TTC549 (cell line): ENCODE measurements at regions not wholly inside any gene's neighbourhood (a gene's known extent, or its start where the extent isn't known, plus 50 kb on each side); places are given as distances from the start of the nearest gene placed in this dataset.

Source experiments
- FAIRE-seq: peaks from 2 replicates; lab custom pipeline; 2012; peaks lifted over from hg19 to GRCh38; lab: Jason Lieb, UNC

- FAIRE-seq: no peak
These were observed 312.7 kb downstream of the ETAA1 start for GRCh38 chr2:67709835-67710234.

- no peak for FAIRE-seq
These were observed 315.4 kb downstream of the ETAA1 start for GRCh38 chr2:67712484-67712883.

GRCh38 chr2:67713376-67713775 lies 316.2 kb downstream of the ETAA1 start:
- no peak for FAIRE-seq

- FAIRE-seq: no peak
These were observed 319.8 kb downstream of the ETAA1 start for GRCh38 chr2:67716895-67717396.

DNA sequence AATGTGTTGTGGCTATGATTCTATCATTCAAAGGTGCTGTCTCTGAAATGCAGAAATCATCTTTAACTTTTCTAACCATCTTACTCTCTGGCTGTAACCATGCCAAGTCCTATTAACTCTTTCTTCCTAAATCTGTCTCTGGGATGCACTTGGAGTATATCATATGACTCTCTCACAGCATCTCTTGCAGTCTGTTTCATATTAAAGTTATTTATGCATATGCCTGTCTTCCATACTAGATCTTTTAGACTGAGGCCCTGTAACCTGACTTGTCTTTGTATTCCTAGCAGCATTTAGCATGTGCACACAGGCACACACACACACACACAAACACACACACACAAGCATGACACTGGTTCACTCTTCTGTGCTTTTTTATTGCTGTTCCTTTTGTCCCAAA lies 320.6 kb downstream of the ETAA1 start:
- FAIRE-seq: no peak

- FAIRE-seq: no peak
These were observed 322.2 kb downstream of the ETAA1 start for GRCh38 chr2:67719351-67719750.

- FAIRE-seq: no peak
These were observed 324.4 kb downstream of the ETAA1 start for GRCh38 chr2:67721516-67721915.

- no peak for FAIRE-seq
These were observed 327.1 kb downstream of the ETAA1 start for GRCh38 chr2:67724261-67724660.

GRCh38 chr2:67725731-67726130 lies 328.6 kb downstream of the ETAA1 start:
- no peak for FAIRE-seq

GRCh38 chr2:67726416-67726815 lies 329.3 kb downstream of the ETAA1 start:
- FAIRE-seq: no peak

DNA sequence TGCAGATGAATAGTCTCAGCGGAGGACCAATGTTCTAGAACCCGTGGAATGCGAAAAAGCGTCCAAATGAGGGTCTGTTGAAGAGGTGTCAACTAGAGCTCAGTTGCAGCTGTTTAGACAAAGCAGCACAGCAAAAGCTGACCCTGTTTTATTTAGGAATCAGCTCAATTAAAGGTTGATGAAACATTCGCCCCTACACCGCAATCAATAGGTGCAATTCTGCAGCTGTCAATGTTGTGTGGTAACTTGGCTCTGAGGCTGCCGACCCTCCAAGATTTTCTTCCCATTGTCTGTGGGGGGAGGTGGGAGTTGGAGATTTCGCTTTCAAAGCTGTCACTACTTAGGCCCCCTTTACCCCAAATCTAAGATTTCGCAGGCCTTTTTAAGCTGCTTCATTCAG lies 330.0 kb downstream of the ETAA1 start:
- FAIRE-seq: no peak

DNA sequence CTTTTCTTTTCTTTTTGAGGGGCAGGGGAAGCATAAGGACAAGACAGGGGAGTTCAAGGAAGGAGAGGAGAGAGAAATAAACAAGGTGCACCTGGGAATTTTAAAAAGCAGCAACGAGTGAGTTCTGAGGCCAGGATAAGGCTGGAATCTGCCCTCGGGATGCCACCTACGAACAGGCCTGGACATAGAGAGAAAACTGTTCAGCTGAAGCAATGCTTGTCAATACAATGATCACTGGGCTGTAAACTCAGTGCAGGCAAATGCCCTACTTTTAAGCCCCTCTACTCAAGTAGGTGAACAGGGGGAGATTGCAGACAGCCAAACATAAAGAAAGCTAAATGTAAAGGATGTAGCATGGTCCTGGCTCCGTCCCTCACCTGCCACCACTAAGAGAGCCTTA lies 330.5 kb downstream of the ETAA1 start:
- FAIRE-seq: no peak

DNA sequence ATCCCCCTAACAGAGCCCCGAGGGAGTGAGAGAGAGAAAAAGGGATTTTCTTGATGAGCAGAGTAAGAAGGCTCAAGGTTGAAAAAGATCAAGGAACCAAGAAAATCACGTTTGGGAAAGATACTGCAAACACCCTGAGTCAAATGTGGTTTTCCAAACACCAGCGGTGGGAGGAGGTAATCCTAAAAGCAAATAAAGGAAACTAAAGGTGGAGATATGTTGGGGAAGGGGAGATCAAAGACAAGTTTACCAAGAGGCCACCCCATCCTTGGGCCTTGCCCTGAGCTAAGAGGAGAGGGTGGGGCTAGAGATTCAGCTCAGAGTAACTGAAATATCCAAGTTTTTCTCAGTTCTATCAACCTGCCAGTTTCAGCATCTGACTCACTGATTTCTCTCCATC lies 332.3 kb downstream of the ETAA1 start:
- no peak for FAIRE-seq

DNA sequence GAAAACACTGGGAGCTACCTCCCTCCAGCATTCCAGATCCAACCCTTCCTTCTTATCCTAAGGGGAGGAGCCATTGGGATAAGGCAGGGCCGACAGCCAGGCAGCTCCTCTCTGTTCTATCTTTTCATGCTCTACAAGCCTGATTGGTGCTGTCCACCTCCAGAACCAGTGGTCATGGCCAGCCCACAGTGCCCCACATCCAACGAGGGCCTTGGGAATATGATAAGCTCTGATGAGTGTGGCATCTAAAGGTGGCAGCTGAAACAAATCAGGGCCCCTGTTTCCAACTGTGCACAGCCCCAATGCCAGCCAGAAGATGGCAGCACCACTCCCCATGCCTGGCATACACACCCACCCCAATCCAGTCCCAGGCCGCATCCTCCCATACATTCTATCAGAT lies 329.3 kb downstream of the C1D start:
- FAIRE-seq: no peak

DNA sequence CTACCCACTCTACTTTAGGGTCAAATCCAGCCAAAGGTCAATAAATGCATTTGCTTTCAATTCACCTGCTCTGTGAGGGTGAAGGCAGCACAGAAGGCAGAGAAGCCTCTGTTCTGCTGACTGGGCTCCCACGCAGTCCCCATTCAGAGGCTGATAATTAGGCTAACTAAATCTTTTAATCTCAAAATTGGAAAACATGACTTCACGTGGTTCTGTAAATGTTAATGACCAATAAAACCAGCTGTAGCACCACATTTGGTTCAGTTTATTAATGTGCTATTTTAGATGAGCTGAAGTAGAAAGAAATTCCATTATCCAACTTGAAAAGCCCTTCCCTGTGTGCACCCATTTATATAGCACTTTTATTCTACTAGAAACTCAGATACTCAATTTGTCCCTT lies 310.6 kb downstream of the C1D start:
- FAIRE-seq: no peak

- no peak for FAIRE-seq
These were observed 309.8 kb downstream of the C1D start for GRCh38 chr2:67752969-67753368.

DNA sequence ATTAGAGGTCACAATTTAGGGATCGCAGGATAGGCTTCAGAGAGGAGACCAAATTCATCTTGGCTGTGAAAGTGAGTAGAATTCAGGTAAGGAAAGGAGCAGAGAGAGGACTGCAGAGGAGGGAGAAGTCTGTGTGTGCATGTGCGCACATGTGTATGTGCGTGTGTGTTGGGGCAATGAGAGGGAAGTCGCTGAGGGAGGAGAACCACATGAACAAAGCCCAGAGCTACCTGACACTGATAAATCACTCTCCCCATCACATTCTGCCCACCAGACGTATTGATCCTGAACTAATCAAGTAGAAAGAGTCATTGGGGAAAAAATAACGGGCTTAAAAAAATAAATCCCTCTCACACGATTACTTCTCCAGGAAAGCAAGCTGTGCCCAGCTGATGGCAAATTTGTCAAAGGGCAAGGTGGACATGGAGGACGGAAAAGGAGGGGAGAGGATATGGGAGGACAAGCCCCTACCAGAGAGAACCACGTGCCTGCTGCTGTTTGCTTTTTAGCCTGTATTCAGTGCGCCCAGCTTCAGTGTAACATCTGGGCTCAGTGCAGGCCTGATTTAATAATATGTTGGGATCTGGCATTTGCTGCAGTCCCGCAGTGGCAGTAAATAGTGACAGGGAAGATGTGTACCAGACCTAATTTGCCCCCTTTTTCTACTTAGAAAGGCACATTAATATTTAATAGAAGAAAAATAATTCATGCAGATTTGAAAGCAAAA lies 307.5 kb downstream of the C1D start:
- no peak for FAIRE-seq

DNA sequence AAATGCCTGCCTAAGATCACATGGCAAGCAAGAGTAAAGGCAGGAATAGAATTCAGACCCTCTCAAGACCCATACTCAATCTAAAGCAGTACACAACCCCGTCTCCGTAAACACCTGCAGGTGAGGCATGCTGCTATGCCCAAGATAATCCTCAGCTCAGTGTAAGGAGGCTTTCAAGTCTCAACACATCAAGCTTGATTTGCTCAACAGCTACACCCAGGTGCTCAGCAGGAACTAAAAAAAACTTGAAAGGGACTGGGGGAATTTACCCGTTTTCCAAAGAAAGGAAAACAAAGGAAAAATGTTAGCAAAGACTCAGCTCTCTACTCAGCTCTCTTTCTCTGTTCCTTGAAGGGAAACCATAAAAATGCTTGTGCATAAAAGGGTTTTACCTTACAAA lies 301.8 kb downstream of the C1D start:
- FAIRE-seq: no peak

DNA sequence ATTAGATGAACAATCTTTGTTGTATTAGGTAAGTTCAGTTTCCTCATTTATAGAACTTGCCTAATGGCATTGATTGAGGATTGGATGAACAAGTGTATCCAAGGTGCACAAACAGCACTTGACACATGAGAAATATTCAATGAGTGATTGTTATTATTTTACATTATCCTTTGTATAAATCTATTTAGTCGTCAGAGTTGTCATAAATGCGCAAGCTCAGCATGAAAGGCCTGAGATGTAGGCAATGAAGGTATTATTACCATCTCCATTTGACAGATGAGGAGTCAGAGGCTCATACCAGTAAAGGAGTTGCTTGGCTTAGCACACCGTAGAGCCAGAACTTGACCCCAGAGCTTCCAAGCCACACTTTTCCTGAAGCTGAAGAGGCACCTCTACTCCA lies 291.4 kb downstream of the C1D start:
- FAIRE-seq: no peak

- no peak for FAIRE-seq
These were observed 290.3 kb downstream of the C1D start for GRCh38 chr2:67772216-67773170.

DNA sequence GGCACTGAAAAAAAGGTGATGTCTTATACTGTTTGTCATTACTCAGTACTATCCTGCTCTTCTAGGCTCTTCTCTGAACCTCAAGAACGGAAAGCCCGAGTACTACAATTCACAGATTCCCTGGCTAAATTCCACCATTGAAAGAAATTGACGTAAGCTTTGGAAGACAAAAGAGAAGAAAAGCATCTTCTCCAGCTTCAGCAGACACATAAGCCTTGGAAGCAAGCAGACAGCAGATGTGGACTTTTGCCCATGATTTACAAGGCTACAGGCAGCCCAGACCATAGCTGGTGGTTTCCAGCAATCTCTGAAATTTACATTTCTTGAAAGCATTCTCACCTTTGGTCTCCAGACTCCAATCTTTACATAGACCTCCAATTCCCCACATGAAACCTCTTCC lies 289.0 kb downstream of the C1D start:
- no peak for FAIRE-seq

GRCh38 chr2:67776276-67776675 lies 286.5 kb downstream of the C1D start:
- no peak for FAIRE-seq

GRCh38 chr2:67777010-67777409 lies 285.8 kb downstream of the C1D start:
- FAIRE-seq: no peak
